ENCODE measurements at regions not wholly inside any gene's neighbourhood (a gene's known extent, or its start where the extent isn't known, plus 50 kb on each side); places are given as distances from the start of the nearest gene placed in this dataset.

- TF ChIP-seq CTCF (IDR thresholded peaks at IDR 0.05): peak; percentile 21 to 56 (median 34)
- no peak for TF ChIP-seq POLR2A (IDR thresholded peaks at IDR 0.05)
These were observed 1189.6 kb downstream of the SORCS1 start for GRCh38 chr10:105974803-105975456.

Measured in uterus (tissue), 2 donors.